Endothelial cell of umbilical vein (primary cell): ENCODE measurements at regions not wholly inside any gene's neighbourhood (a gene's known extent, or its start where the extent isn't known, plus 50 kb on each side); places are given as distances from the start of the nearest gene placed in this dataset.
"Not testable (repeated sequence)": the region's sequence is repeated elsewhere in the genome, so short reads cannot be mapped to it uniquely, and the experiment has no call there.

Experiments used
- BruUV-seq: library from RNA; stranded (reverse); fragments of 400-500 nt; replicated peaks from 2 replicates; lab custom pipeline; 2021; lab: Mats Ljungman, UMichigan
- CTCF ChIA-PET: fragments of 300-600, 350-600 bp; sonication (Branson Sonifier 250); formaldehyde crosslinking; loops from one replicate; lab custom pipeline; 2021; ENCODE audit warnings: antibody characterized with exemption, inconsistent platforms; lab: Charles Lee
- POLR2A ChIA-PET: fragments of 300-600, 350-600 bp; sonication (Branson Sonifier 250); formaldehyde crosslinking; loops from one replicate; lab custom pipeline; 2021; ENCODE audit warnings: antibody characterized with exemption, inconsistent platforms; lab: Charles Lee
- DNase-seq: peaks from one replicate; pipeline ENCODE4 v3.0.0-alpha.2; 2011; ENCODE audit warnings: low read depth, low spot score
- FAIRE-seq: peaks from 2 replicates; lab custom pipeline; 2011; peaks lifted over from hg19 to GRCh38; lab: Jason Lieb, UNC
- H2AFZ ChIP-seq: 2 replicates; pipeline ENCODE4 v1.6.0; 2012; ENCODE audit warnings: low read depth, low read length, control low read depth, inconsistent platforms
- H3K27ac ChIP-seq: 2 replicates; pipeline ENCODE4 v1.5.1; 2011; ENCODE audit warnings: low read depth, mild to moderate bottlenecking, control low read depth, low read length, moderate library complexity; ENCODE audit not compliant: insufficient read depth
- H3K27me3 ChIP-seq, 2 experiments: 2 replicates each; pipeline versions ENCODE4 v1.6.0 to v1.6.1; 2011; ENCODE audit warnings: low read length in 2 of 2, mixed read lengths in 1 of 2; ENCODE audit not compliant: control insufficient read depth in 2 of 2, insufficient read depth in 2 of 2
- H3K36me3 ChIP-seq, 2 experiments: 2 replicates in 1 of 2; 3 replicates in 1 of 2; pipeline ENCODE4 v1.5.1; 2011; ENCODE audit warnings: low read length in 2 of 2, mild to moderate bottlenecking in 1 of 2, moderate library complexity in 1 of 2; ENCODE audit not compliant: control insufficient read depth in 2 of 2, insufficient read depth in 2 of 2; ENCODE audit errors: extremely low read depth in 1 of 2
- H3K4me1 ChIP-seq: 3 replicates; pipeline ENCODE4 v1.5.1; 2011; ENCODE audit warnings: mild to moderate bottlenecking, low read length; ENCODE audit not compliant: control insufficient read depth, insufficient read depth; ENCODE audit errors: extremely low read depth
- H3K4me2 ChIP-seq: 2 replicates; pipeline ENCODE4 v1.6.1; 2011; ENCODE audit warnings: low read length, control low read depth, mixed read lengths; ENCODE audit not compliant: insufficient read depth
- H3K4me3 ChIP-seq, 3 experiments: fragments of 200-600 bp in 1 of 3; sonication (generic), shearing (Covaris generic) in 1 of 3; replicated peaks in 1 of 3; 2 replicates each; pipeline ENCODE4 v1.5.1; 2011 to 2016; ENCODE audit warnings: control low read depth in 3 of 3, low read length in 3 of 3, mild to moderate bottlenecking in 2 of 3, inconsistent platforms in 1 of 3, low read depth in 1 of 3, moderate library complexity in 1 of 3; ENCODE audit not compliant: insufficient read depth in 1 of 3
- H3K79me2 ChIP-seq: 2 replicates; pipeline ENCODE4 v1.6.0; 2012; ENCODE audit warnings: low read length, inconsistent platforms; ENCODE audit not compliant: control insufficient read depth, insufficient read depth
- H3K9ac ChIP-seq: replicated peaks from 2 replicates; pipeline ENCODE3; 2011; ENCODE audit warnings: low read length, control low read depth; ENCODE audit not compliant: insufficient read depth; ENCODE audit errors: extremely low read depth
- H3K9me1 ChIP-seq: replicated peaks from 3 replicates; pipeline ENCODE4 v1.6.0; 2011; ENCODE audit warnings: mild to moderate bottlenecking, low read length; ENCODE audit not compliant: control insufficient read depth, insufficient read depth; ENCODE audit errors: extremely low read depth
- H3K9me3 ChIP-seq: replicated peaks from 2 replicates; pipeline ENCODE4 v1.5.1; 2012; ENCODE audit warnings: low read length, inconsistent platforms; ENCODE audit not compliant: control insufficient read depth, insufficient read depth
- H4K20me1 ChIP-seq: replicated peaks from 2 replicates; pipeline ENCODE3; 2011; ENCODE audit warnings: mild to moderate bottlenecking, low read length; ENCODE audit not compliant: control insufficient read depth, insufficient read depth; ENCODE audit errors: extremely low read depth
- EZH2 ChIP-seq: IDR thresholded peaks from 2 replicates; pipeline ENCODE4 v1.6.1; 2012; ENCODE audit warnings: borderline replicate concordance, low read depth, mild to moderate bottlenecking, moderate library complexity, low read length, inconsistent platforms; ENCODE audit not compliant: severe bottlenecking
- FOS ChIP-seq: IDR thresholded peaks from 2 replicates; pipeline ENCODE4 v1.6.1; 2011; ENCODE audit warnings: mild to moderate bottlenecking, low read length, moderate library complexity, borderline replicate concordance; ENCODE audit not compliant: insufficient read depth
- GATA2 ChIP-seq: IDR thresholded peaks from 2 replicates; pipeline ENCODE4 v1.7.0; 2011; ENCODE audit warnings: low read depth, mild to moderate bottlenecking, moderate library complexity, mixed read lengths, low read length; ENCODE audit not compliant: insufficient read length, insufficient read depth
- JUN ChIP-seq: IDR thresholded peaks from 2 replicates; pipeline ENCODE4 v1.6.1; 2011; ENCODE audit warnings: borderline replicate concordance, low read depth; ENCODE audit not compliant: insufficient read length, insufficient read depth
- MYC ChIP-seq: IDR thresholded peaks from one replicate; pipeline ENCODE4 v1.6.1; 2011; ENCODE audit warnings: mild to moderate bottlenecking, low read depth, low read length
- POLR2A ChIP-seq: IDR thresholded peaks from 2 replicates; pipeline ENCODE4 v1.6.1; 2012; ENCODE audit warnings: low read depth, mild to moderate bottlenecking, control low read depth, low read length
- POLR2AphosphoS5 ChIP-seq: IDR thresholded peaks from 2 replicates; pipeline ENCODE4 v1.6.1; 2012; ENCODE audit warnings: low read depth, mild to moderate bottlenecking, control low read depth, low read length, moderate library complexity; ENCODE audit not compliant: insufficient read depth
- dilution Hi-C: fragments of 300-500 bp; cut with MboI; formaldehyde crosslinking; loops from one replicate; pipeline ENCODE4 v1.15.0; 2019; ENCODE audit warnings: low sequenced_read_pairs; ENCODE audit not compliant: extremely low pct_ligation_motif_present
- intact Hi-C: fragments of 100-400 bp; cut with micrococcal nuclease; formaldehyde crosslinking; loops from one replicate; pipeline ENCODE4 v1.10.0; 2022
- TF ChIP-seq, protein P1 (sequence below), 2 donors: IDR thresholded peaks; 1 replicate in 1 of 2; 2 replicates in 1 of 2; pipeline ENCODE4 v1.5.1; 2011; ENCODE audit warnings: low read length in 2 of 2, mild to moderate bottlenecking in 2 of 2, moderate library complexity in 2 of 2, control low read depth in 1 of 2, inconsistent platforms in 1 of 2, low read depth in 1 of 2; ENCODE audit not compliant: insufficient read depth in 1 of 2; ENCODE audit errors: extremely low read depth in 1 of 2
- TF ChIP-seq, protein P2 (sequence below): IDR thresholded peaks from 2 replicates; pipeline ENCODE4 v1.6.1; 2011; ENCODE audit not compliant: insufficient read depth, insufficient read length

DNA sequence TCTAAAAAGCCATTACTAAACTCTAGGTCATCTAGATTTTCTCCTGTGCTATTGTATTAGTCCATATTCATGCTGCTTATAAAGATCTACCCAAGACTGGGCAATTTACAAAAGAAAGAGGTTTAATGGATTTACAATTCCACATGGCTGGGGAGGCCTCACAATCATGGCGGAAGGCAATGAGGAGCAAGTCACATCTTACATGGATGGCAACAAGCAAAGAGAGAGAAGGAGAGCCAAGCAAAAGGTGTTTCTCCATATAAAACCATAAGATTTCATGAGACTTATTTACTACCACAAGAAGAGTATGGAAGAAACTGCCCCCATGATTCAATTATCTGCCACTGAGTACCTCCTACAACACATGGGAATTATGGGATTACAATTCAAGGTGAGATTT is 69.6 kb upstream of the CCDC6 start:
- dilution Hi-C loops, H3K9me3 ChIP-seq: not testable (repeated sequence)

DNA sequence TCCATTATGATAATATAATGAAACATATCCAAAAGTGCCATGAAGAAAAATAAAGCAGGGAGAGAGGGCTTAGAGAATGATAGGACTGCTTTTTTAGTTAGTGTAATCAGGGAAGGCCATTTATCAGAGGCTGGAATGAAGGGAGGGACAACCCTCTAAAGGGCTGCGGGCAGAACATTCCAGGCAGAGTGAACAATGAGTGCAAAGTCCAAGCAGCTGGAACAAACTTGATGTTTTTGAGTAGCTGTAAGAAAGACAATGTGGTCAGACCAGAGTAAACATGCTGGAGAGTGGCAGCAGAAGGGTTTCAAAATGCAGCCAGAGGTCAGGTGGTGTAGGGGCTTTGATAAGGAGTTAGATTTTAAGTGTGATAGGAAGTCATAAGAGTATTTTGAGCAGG is 65.6 kb upstream of the CCDC6 start:
- H3K27ac ChIP-seq = no peak overlapping the region
- FAIRE-seq (no peak), DNase-seq (no peak)
- no peaks in the 10 kb centered on the region for H4K20me1 ChIP-seq
- H2AFZ ChIP-seq = no peak overlapping the region
- no TSS peak for BruUV-seq
- H3K9ac ChIP-seq = no peak overlapping the region
- POLR2A ChIA-PET = no interaction called here
- no peak overlapping the region for H3K4me2 ChIP-seq
- CTCF ChIA-PET = no interaction called here
- H3K9me3 ChIP-seq = no peaks in the 10 kb centered on the region
- no peaks in the 10 kb centered on the region for H3K79me2 ChIP-seq
- dilution Hi-C loops (no loop called here), intact Hi-C loops (no loop called here)
- no peak overlapping the region for H3K4me3 ChIP-seq
- no peaks in the 10 kb centered on the region for H3K9me1 ChIP-seq
- no peaks in the 10 kb centered on the region for H3K27me3 ChIP-seq
- TF ChIP-seq MYC = no peak
- no peak for TF ChIP-seq EZH2
- no peak for TF ChIP-seq JUN
- TF ChIP-seq, protein P1, sequence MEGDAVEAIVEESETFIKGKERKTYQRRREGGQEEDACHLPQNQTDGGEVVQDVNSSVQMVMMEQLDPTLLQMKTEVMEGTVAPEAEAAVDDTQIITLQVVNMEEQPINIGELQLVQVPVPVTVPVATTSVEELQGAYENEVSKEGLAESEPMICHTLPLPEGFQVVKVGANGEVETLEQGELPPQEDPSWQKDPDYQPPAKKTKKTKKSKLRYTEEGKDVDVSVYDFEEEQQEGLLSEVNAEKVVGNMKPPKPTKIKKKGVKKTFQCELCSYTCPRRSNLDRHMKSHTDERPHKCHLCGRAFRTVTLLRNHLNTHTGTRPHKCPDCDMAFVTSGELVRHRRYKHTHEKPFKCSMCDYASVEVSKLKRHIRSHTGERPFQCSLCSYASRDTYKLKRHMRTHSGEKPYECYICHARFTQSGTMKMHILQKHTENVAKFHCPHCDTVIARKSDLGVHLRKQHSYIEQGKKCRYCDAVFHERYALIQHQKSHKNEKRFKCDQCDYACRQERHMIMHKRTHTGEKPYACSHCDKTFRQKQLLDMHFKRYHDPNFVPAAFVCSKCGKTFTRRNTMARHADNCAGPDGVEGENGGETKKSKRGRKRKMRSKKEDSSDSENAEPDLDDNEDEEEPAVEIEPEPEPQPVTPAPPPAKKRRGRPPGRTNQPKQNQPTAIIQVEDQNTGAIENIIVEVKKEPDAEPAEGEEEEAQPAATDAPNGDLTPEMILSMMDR (IDR thresholded peaks at IDR 0.05; ENCODE audit: extremely low read depth in 1 of 2, insufficient read depth in 1 of 2, low read depth in 1 of 2, low read length in 2 of 2) = no peak
- TF ChIP-seq GATA2 = no peak
- TF ChIP-seq POLR2A = no peak
- no peak for TF ChIP-seq FOS
- TF ChIP-seq, protein P2, sequence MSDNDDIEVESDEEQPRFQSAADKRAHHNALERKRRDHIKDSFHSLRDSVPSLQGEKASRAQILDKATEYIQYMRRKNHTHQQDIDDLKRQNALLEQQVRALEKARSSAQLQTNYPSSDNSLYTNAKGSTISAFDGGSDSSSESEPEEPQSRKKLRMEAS = no peak
- no peak for TF ChIP-seq POLR2AphosphoS5
- no peaks in the 10 kb centered on the region for H3K4me1 ChIP-seq
- H3K36me3 ChIP-seq = no peaks in the 10 kb centered on the region

More for the DNA sequence above, 69.6 kb upstream of the CCDC6 start:
- H3K4me2 ChIP-seq, H4K20me1 ChIP-seq, H3K4me3 ChIP-seq, H3K4me1 ChIP-seq, H3K9ac ChIP-seq, DNase-seq, CTCF ChIA-PET, H3K27me3 ChIP-seq, intact Hi-C loops, H3K79me2 ChIP-seq, H3K27ac ChIP-seq, H3K9me1 ChIP-seq, POLR2A ChIA-PET, BruUV-seq, FAIRE-seq, H2AFZ ChIP-seq, H3K36me3 ChIP-seq: not testable (repeated sequence)
